ENCODE measurements at regions not wholly inside any gene's neighbourhood (a gene's known extent, or its start where the extent isn't known, plus 50 kb on each side); places are given as distances from the start of the nearest gene placed in this dataset.

- no peak for DNase-seq
Observed at GRCh38 chr13:104871456-104871855, 1664.0 kb downstream of the EFNB2 start.

- DNase-seq: no peak
Observed at GRCh38 chr13:104869501-104869900, 1666.0 kb downstream of the EFNB2 start.

GRCh38 chr13:104868806-104869205 is 1666.7 kb downstream of the EFNB2 start:
- DNase-seq: no peak

GRCh38 chr13:104855581-104855980 is 1679.9 kb downstream of the EFNB2 start:
- DNase-seq: no peak

GRCh38 chr13:104854698-104855097 is 1680.8 kb downstream of the EFNB2 start:
- DNase-seq: no peak

GRCh38 chr13:104854007-104854406 is 1681.5 kb downstream of the EFNB2 start:
- DNase-seq: no peak

GRCh38 chr13:104847922-104848321 is 1687.5 kb downstream of the EFNB2 start:
- DNase-seq: no peak

GRCh38 chr13:104843401-104843800 is 1692.1 kb downstream of the EFNB2 start:
- no peak for DNase-seq

GRCh38 chr13:104841110-104841509 is 1694.4 kb downstream of the EFNB2 start:
- DNase-seq: no peak

GRCh38 chr13:104837756-104838155 is 1697.7 kb downstream of the EFNB2 start:
- no peak for DNase-seq

- no peak for DNase-seq
Observed at GRCh38 chr13:104833221-104833620, 1702.2 kb downstream of the EFNB2 start.

- no peak for DNase-seq
Observed at GRCh38 chr13:104832231-104832630, 1703.2 kb downstream of the EFNB2 start.

GRCh38 chr13:104831831-104832230 is 1703.6 kb downstream of the EFNB2 start:
- no peak for DNase-seq

- DNase-seq: no peak
Observed at GRCh38 chr13:104823709-104824108, 1711.8 kb downstream of the EFNB2 start.

GRCh38 chr13:104823071-104823470 is 1712.4 kb downstream of the EFNB2 start:
- DNase-seq: no peak

- DNase-seq: no peak
Observed at GRCh38 chr13:104817271-104817670, 1718.2 kb downstream of the EFNB2 start.

- no peak for DNase-seq
Observed at GRCh38 chr13:104816726-104817125, 1718.7 kb downstream of the EFNB2 start.

- no peak for DNase-seq
Observed at GRCh38 chr13:104810242-104810641, 1725.2 kb downstream of the EFNB2 start.

GRCh38 chr13:104809483-104809882 is 1726.0 kb downstream of the EFNB2 start:
- DNase-seq: no peak

GRCh38 chr13:104805346-104805745 is 1730.1 kb downstream of the EFNB2 start:
- DNase-seq: no peak

GRCh38 chr13:104799152-104799551 is 1732.9 kb upstream of the SLC10A2 start:
- no peak for DNase-seq

- no peak for DNase-seq
Observed at GRCh38 chr13:104798486-104798885, 1732.3 kb upstream of the SLC10A2 start.

- no peak for DNase-seq
Observed at GRCh38 chr13:104796581-104796980, 1730.4 kb upstream of the SLC10A2 start.

GRCh38 chr13:104785952-104786351 is 1719.7 kb upstream of the SLC10A2 start:
- no peak for DNase-seq

- DNase-seq: no peak
Observed at GRCh38 chr13:104784891-104785290, 1718.7 kb upstream of the SLC10A2 start.

- no peak for DNase-seq
Observed at GRCh38 chr13:104782741-104783140, 1716.5 kb upstream of the SLC10A2 start.

Measured in NCI-H1105 (cell line).